ENCODE measurements at regions not wholly inside any gene's neighbourhood (a gene's known extent, or its start where the extent isn't known, plus 50 kb on each side); places are given as distances from the start of the nearest gene placed in this dataset.

DNA sequence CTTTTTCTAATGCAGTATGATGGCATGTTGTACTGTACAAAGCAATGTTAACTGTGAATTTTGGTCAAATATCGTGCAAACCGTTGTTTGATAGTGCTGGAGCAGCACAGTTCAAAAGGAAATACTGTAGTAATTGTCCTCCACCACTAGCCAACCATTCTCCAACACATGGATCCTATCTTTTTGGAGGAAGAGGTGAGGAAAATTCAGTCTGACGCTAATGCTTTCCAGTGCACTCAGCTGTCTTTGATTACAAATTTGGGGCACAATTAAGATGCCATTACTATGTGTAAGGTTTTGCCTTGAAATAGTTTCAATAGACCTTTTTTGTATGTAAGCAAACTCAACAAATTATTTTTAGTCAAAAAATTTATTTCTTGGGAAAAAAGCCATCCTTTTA is 240.5 kb upstream of the CCDC179 start:
- Histone ChIP-seq H3K36me3 (no peaks in the 10 kb centered on the region), H3K9me3 (no peaks in the 10 kb centered on the region), H3K27ac (no peak overlapping the region), H3K27me3 (ENCODE audit: low read depth) (no peaks in the 10 kb centered on the region), H3K4me3 (no peak overlapping the region), H3K4me1 (no peaks in the 10 kb centered on the region)
- no peak for ATAC-seq
- intact Hi-C loops (cut with DNase I), result no loop called here
- TF ChIP-seq, protein P1, sequence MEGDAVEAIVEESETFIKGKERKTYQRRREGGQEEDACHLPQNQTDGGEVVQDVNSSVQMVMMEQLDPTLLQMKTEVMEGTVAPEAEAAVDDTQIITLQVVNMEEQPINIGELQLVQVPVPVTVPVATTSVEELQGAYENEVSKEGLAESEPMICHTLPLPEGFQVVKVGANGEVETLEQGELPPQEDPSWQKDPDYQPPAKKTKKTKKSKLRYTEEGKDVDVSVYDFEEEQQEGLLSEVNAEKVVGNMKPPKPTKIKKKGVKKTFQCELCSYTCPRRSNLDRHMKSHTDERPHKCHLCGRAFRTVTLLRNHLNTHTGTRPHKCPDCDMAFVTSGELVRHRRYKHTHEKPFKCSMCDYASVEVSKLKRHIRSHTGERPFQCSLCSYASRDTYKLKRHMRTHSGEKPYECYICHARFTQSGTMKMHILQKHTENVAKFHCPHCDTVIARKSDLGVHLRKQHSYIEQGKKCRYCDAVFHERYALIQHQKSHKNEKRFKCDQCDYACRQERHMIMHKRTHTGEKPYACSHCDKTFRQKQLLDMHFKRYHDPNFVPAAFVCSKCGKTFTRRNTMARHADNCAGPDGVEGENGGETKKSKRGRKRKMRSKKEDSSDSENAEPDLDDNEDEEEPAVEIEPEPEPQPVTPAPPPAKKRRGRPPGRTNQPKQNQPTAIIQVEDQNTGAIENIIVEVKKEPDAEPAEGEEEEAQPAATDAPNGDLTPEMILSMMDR (IDR thresholded peaks at IDR 0.05), result no peak
- no peak for DNase-seq

DNA sequence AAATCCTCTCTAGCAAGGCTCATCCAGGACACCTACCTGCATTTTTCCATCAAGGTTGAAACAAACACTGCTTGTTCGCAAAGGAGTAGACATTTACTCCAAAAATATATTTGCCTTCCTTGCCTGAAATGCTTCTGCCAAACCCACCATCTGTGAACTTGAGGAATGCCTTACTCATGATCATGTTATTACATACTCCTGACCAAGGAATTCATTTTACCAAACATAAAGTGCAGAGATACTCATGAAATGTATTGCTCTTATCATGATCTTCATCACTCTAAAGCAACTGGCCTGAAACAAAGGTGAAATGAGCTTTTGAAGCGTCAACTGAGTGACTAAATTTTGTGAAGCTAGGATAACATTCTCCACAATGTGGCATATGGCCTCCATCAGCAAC is 243.1 kb upstream of the CCDC179 start:
- TF ChIP-seq, protein P1 (IDR thresholded peaks at IDR 0.05), result no peak
- Histone ChIP-seq H3K4me1 (no peaks in the 10 kb centered on the region), H3K27me3 (ENCODE audit: low read depth) (no peaks in the 10 kb centered on the region), H3K4me3 (no peak overlapping the region), H3K36me3 (no peaks in the 10 kb centered on the region), H3K9me3 (no peaks in the 10 kb centered on the region), H3K27ac (no peak overlapping the region)
- DNase-seq (no peak), ATAC-seq (no peak)
- intact Hi-C loops (cut with DNase I), result no loop called here

DNA sequence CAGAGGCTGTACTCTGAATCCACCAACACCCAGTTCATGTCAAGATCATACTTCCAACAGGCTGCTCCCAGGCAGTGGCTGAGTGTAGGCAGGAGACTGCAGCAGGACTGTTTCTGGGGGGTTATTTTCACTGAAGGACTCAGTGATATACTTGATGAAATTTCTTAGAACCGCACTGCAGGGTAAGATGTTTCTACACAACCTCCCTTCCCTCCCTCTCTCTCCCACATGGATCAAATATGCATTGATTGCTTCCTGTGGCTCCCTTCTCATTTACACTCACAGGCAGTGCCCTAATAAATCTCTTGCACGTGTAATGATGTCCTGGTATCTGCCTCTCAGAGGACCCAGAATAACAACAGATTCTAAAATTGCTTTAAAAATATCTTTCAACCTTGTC is 251.3 kb upstream of the CCDC179 start:
- DNase-seq, result no peak

DNA sequence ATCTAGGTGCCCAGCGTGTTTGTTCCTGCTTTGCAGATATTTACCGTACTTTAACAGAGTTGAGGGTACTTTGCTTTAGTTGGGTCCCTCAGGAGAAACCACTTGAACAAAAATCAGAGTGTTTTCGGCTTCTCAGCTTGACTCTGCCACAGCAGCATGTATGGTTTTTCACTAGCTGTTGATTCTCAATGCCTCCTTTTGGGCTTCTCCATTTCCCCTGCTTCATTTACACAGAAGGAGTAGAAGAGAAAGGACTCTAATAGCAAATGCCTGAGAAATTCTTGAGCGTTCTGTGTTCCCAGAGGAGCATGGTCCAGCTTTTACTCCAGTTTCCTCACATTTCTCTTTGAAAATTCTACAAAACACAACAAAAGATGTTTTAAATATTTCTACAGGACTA is 252.1 kb upstream of the CCDC179 start:
- Histone ChIP-seq H3K4me3 (no peak overlapping the region), H3K27me3 (ENCODE audit: low read depth) (no peaks in the 10 kb centered on the region), H3K27ac (no peak overlapping the region), H3K9me3 (no peaks in the 10 kb centered on the region), H3K4me1 (no peaks in the 10 kb centered on the region), H3K36me3 (no peaks in the 10 kb centered on the region)
- ATAC-seq, result no peak
- intact Hi-C loops (cut with DNase I), result no loop called here
- TF ChIP-seq, protein P1 (IDR thresholded peaks at IDR 0.05), result no peak
- DNase-seq, result no peak

More for the DNA sequence above, 251.3 kb upstream of the CCDC179 start:
- Histone ChIP-seq H3K36me3 (no peaks in the 10 kb centered on the region), H3K4me3 (no peak overlapping the region), H3K27me3 (ENCODE audit: low read depth) (no peaks in the 10 kb centered on the region), H3K27ac (no peak overlapping the region), H3K9me3 (no peaks in the 10 kb centered on the region), H3K4me1 (no peaks in the 10 kb centered on the region)
- TF ChIP-seq, protein P1 (IDR thresholded peaks at IDR 0.05), result no peak
- ATAC-seq, result no peak
- intact Hi-C loops (cut with DNase I), result no loop called here

- no peak for DNase-seq
- Histone ChIP-seq H3K9me3 (no peaks in the 10 kb centered on the region), H3K4me1 (no peaks in the 10 kb centered on the region), H3K36me3 (no peaks in the 10 kb centered on the region), H3K27ac (no peak overlapping the region), H3K27me3 (ENCODE audit: low read depth) (no peaks in the 10 kb centered on the region), H3K4me3 (no peak overlapping the region)
- intact Hi-C loops (cut with DNase I), result no loop called here
- peak; percentile 48 to 82 for ATAC-seq
- TF ChIP-seq, protein P1 (IDR thresholded peaks at IDR 0.05), result peak; percentile 38
These were observed 253.0 kb upstream of the CCDC179 start for GRCh38 chr11:23112987-23113886.

Data from lower lobe of right lung (tissue), 2 donors.